Fibroblast of lung (primary cell): ENCODE measurements at regions not wholly inside any gene's neighbourhood (a gene's known extent, or its start where the extent isn't known, plus 50 kb on each side); places are given as distances from the start of the nearest gene placed in this dataset.

Source experiments
- EZH2 ChIP-seq: IDR thresholded peaks from 2 replicates; pipeline ENCODE4 v1.5.1; 2012; ENCODE audit warnings: low read length, control low read depth, mild to moderate bottlenecking; ENCODE audit errors: missing control alignments
- TF ChIP-seq, protein P1 (sequence below), 2 donors: IDR thresholded peaks in 1 of 2; conservative IDR thresholded peaks in 1 of 2; 1 replicate in 1 of 2; 2 replicates in 1 of 2; pipeline ENCODE4 v1.5.1; 2011 to 2012; ENCODE audit warnings: low read length in 2 of 2, control low read depth in 1 of 2, inconsistent platforms in 1 of 2, low read depth in 1 of 2, mild to moderate bottlenecking in 1 of 2

DNA sequence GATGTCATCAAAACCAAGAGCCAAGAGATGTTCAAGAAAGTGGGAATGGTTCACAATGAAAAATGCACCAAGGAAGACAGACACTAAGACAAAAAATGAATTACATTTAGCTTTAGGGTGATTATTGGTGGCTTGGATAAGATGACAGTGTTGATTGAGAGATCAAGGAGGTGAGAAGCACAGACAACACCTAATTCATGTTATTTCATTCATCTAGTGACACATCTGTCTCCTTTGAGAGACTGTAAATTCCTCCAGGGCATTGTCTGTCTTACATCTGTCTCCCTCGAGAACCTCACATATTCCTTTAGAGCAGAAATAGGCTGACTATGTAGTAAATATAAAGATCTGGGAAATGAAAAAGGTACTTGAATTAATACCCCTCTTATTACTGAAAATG is 94.2 kb upstream of the SMIM31 start:
- TF ChIP-seq EZH2 = no peak
- TF ChIP-seq, protein P1, sequence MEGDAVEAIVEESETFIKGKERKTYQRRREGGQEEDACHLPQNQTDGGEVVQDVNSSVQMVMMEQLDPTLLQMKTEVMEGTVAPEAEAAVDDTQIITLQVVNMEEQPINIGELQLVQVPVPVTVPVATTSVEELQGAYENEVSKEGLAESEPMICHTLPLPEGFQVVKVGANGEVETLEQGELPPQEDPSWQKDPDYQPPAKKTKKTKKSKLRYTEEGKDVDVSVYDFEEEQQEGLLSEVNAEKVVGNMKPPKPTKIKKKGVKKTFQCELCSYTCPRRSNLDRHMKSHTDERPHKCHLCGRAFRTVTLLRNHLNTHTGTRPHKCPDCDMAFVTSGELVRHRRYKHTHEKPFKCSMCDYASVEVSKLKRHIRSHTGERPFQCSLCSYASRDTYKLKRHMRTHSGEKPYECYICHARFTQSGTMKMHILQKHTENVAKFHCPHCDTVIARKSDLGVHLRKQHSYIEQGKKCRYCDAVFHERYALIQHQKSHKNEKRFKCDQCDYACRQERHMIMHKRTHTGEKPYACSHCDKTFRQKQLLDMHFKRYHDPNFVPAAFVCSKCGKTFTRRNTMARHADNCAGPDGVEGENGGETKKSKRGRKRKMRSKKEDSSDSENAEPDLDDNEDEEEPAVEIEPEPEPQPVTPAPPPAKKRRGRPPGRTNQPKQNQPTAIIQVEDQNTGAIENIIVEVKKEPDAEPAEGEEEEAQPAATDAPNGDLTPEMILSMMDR (conservative IDR thresholded peaks at IDR 0.05 in 1 of 2, IDR thresholded peaks at IDR 0.05 in 1 of 2; ENCODE audit: low read depth in 1 of 2, low read length in 2 of 2) = no peak
